ENCODE measurements at regions not wholly inside any gene's neighbourhood (a gene's known extent, or its start where the extent isn't known, plus 50 kb on each side); places are given as distances from the start of the nearest gene placed in this dataset.

DNA sequence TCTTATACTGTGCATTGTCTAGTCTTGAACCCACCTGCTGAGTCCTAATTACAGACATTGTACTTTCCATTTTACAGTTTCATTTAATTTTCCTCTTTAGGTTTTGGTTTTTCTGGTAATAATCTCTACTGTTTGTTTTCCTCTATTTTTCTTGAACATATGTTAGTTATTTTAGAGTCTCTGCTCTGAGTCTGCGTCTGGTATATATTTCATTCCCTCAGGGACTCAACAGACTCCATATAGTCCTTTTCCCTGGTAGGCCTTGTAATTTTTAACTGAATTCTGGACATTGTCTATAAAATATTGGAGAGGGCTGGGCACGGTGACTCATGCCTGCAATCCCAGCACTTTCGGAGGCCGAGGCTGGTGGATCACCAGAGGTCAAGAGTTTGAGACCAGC lies 121.8 kb upstream of the STOX2 start:
- H3K79me2 ChIP-seq (ENCODE audit: control insufficient read depth, insufficient read depth, low read length), result no peaks in the 10 kb centered on the region
- no TSS peak for BruUV-seq (replicated peaks)
- TF ChIP-seq, protein P1, sequence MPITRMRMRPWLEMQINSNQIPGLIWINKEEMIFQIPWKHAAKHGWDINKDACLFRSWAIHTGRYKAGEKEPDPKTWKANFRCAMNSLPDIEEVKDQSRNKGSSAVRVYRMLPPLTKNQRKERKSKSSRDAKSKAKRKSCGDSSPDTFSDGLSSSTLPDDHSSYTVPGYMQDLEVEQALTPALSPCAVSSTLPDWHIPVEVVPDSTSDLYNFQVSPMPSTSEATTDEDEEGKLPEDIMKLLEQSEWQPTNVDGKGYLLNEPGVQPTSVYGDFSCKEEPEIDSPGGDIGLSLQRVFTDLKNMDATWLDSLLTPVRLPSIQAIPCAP (CRISPR knock-in tag; IDR thresholded peaks at IDR 0.05; ENCODE audit: borderline replicate concordance), result no peak
- TF ChIP-seq ZNF311 (CRISPR knock-in tag; IDR thresholded peaks at IDR 0.05) (no peak), ARID1B (IDR thresholded peaks at IDR 0.05) (no peak), ZNF780A (CRISPR knock-in tag; IDR thresholded peaks at IDR 0.05) (no peak), POLR3A (IDR thresholded peaks at IDR 0.05; ENCODE audit: borderline replicate concordance, extremely low read depth, insufficient read depth, insufficient read length) (no peak), MECOM (CRISPR knock-in tag; IDR thresholded peaks at IDR 0.05) (no peak), ETV6 (IDR thresholded peaks at IDR 0.05; ENCODE audit: borderline replicate concordance in 1 of 2, low read depth in 2 of 2, low read length in 1 of 2) (no peak), ETV6 (CRISPR knock-in tag; IDR thresholded peaks at IDR 0.05; ENCODE audit: borderline replicate concordance) (no peak), DACH1 (IDR thresholded peaks at IDR 0.05; ENCODE audit: partially characterized antibody) (no peak)
- TF ChIP-seq, protein P2, sequence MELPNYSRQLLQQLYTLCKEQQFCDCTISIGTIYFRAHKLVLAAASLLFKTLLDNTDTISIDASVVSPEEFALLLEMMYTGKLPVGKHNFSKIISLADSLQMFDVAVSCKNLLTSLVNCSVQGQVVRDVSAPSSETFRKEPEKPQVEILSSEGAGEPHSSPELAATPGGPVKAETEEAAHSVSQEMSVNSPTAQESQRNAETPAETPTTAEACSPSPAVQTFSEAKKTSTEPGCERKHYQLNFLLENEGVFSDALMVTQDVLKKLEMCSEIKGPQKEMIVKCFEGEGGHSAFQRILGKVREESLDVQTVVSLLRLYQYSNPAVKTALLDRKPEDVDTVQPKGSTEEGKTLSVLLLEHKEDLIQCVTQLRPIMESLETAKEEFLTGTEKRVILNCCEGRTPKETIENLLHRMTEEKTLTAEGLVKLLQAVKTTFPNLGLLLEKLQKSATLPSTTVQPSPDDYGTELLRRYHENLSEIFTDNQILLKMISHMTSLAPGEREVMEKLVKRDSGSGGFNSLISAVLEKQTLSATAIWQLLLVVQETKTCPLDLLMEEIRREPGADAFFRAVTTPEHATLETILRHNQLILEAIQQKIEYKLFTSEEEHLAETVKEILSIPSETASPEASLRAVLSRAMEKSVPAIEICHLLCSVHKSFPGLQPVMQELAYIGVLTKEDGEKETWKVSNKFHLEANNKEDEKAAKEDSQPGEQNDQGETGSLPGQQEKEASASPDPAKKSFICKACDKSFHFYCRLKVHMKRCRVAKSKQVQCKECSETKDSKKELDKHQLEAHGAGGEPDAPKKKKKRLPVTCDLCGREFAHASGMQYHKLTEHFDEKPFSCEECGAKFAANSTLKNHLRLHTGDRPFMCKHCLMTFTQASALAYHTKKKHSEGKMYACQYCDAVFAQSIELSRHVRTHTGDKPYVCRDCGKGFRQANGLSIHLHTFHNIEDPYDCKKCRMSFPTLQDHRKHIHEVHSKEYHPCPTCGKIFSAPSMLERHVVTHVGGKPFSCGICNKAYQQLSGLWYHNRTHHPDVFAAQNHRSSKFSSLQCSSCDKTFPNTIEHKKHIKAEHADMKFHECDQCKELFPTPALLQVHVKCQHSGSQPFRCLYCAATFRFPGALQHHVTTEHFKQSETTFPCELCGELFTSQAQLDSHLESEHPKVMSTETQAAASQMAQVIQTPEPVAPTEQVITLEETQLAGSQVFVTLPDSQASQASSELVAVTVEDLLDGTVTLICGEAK (IDR thresholded peaks at IDR 0.05), result no peak
- TF ChIP-seq, protein P2 (CRISPR knock-in tag; IDR thresholded peaks at IDR 0.05), result no peak
- TF ChIP-seq, protein P3, sequence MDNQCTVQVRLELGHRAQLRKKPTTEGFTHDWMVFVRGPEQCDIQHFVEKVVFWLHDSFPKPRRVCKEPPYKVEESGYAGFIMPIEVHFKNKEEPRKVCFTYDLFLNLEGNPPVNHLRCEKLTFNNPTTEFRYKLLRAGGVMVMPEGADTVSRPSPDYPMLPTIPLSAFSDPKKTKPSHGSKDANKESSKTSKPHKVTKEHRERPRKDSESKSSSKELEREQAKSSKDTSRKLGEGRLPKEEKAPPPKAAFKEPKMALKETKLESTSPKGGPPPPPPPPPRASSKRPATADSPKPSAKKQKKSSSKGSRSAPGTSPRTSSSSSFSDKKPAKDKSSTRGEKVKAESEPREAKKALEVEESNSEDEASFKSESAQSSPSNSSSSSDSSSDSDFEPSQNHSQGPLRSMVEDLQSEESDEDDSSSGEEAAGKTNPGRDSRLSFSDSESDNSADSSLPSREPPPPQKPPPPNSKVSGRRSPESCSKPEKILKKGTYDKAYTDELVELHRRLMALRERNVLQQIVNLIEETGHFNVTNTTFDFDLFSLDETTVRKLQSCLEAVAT (IDR thresholded peaks at IDR 0.05), result no peak

More for the DNA sequence above, 121.8 kb upstream of the STOX2 start:
- ChIA-PET POLR2A (interaction anchor here (0.6 to 1.1 kb wide), 3 partner anchors 12 to 114 kb away, joined by 3 to 5 read pairs (median 3); no protein-coding TSS in a partner anchor), CTCF (ENCODE audit: low intra/inter-chr PET ratio) (no interaction called here)
- Histone ChIP-seq H3K4me3 (no peak overlapping the region), H3K27ac (ENCODE audit: extremely low read depth, low read depth, low read length) (no peak overlapping the region), H3K36me3 (ENCODE audit: control insufficient read depth, insufficient read depth, low read length) (no peaks in the 10 kb centered on the region), H3K27me3 (ENCODE audit: control insufficient read depth in 2 of 2, insufficient read depth in 2 of 2, low read length in 2 of 2) (peaks cover 2 to 6% of the 10 kb centered on the region in 2 experiments; a peak in 2 of 5 replicates), H4K20me1 (replicated peaks; ENCODE audit: control insufficient read depth, insufficient read depth, low read length) (no peaks in the 10 kb centered on the region), H2AFZ (ENCODE audit: low read depth, low read length) (no peak overlapping the region), H3K9ac (ENCODE audit: insufficient read depth in 1 of 2, low read depth in 2 of 2, low read length in 2 of 2) (no peak overlapping the region), H3K9me3 (replicated peaks; ENCODE audit: control insufficient read depth, insufficient read depth, low read depth, low read length) (no peaks in the 10 kb centered on the region), H3K4me2 (ENCODE audit: insufficient read depth, low read length) (no peak overlapping the region), H3K4me1 (replicated peaks in 1 of 2; ENCODE audit: control insufficient read depth in 2 of 2, insufficient read depth in 2 of 2, low read length in 2 of 2) (no peaks in the 10 kb centered on the region; a peak in 1 of 5 replicates), H3K9me1 (ENCODE audit: control insufficient read depth, insufficient read depth, low read length) (no peaks in the 10 kb centered on the region)
- WGBS (ENCODE audit: insufficient coverage, low coverage, missing lambda C conversion rate), result 15% methylated on average over 4 of the region's 4 CpGs
- in situ Hi-C loops (cut with MboI), result no loop called here
- no peak for DNase-seq (ENCODE audit: extremely low read depth in 1 of 4, low spot score in 3 of 4)
- intact Hi-C loops (cut with micrococcal nuclease), result no loop called here
- no peak for ATAC-seq
- FAIRE-seq, result no peak
